Ramos (cell line): ENCODE measurements at regions not wholly inside any gene's neighbourhood (a gene's known extent, or its start where the extent isn't known, plus 50 kb on each side); places are given as distances from the start of the nearest gene placed in this dataset.

Experiments
- in situ Hi-C: fragments of 300-500 bp; cut with MboI; formaldehyde crosslinking; loops from one replicate; pipeline ENCODE4 v1.14.3; 2022; ENCODE audit warnings: low sequenced_read_pairs; ENCODE audit not compliant: unreplicated experiment

- in situ Hi-C loops, result no loop called here
Measured at GRCh38 chr5:175388531-175388930, 55.5 kb downstream of the DRD1 start.

GRCh38 chr5:175387144-175387543 lies 56.8 kb downstream of the DRD1 start:
- in situ Hi-C loops, result no loop called here

DNA sequence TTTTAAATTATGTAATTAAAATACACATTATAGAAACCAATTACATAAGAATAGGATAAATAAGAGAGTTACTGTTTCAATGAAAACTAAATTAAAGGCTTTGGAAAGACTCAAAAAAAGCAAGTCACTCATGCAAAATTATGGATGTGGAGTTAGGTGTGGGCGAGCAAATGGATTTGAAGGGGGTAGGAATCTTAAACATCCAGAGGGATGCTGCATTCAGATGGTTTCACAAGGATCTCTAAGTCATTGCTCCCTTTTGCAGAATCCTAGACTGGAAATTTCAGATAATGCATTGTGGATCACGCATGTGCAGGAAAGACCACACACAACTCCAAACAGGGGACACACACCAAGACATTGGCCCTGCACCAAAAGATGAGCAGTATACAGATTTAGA lies 57.5 kb downstream of the DRD1 start:
- in situ Hi-C loops, result no loop called here

- in situ Hi-C loops, result no loop called here
Measured at GRCh38 chr5:175385691-175386362, 58.2 kb downstream of the DRD1 start.

DNA sequence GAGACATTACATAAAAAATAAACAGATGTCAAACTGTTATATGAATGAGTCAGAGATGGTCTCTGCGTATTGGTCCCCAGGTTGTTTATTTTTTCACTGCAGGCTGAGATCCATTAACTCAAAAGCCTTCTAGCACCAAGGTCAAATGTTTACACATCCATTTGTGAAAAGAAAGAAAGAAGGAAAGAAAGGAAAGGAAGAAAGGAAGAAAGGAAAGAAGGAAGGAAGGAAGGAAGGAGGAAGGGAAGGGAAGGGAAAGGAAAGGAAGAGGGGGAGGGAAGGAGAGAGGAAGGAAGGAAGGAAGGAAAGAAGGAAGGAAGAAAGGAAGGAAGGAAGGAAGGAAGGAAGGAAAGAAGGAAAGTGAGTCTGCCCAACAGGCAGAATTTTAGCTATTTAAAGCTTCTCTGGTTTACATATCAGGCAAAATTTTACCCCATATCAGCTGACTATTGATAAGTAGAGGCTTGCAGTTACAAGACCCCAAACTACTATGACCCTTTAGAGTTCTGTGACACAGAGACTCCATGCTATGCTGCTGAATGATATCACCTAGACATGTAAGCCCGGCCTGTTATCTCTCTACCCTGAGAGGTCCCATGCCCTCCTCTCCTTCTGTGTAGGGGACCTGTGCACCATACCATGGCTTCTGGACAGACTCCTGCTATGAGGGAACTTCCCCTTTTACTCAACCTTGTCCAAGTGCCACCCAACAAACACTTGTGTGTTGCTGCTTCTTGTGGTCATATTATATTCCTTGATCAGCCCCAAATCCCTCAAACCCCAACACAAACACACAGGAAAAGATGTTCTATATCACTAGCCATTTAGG lies 59.0 kb downstream of the DRD1 start:
- in situ Hi-C loops, result no loop called here

GRCh38 chr5:175383350-175383749 lies 60.6 kb downstream of the DRD1 start:
- in situ Hi-C loops, result no loop called here

GRCh38 chr5:175382171-175382570 lies 61.8 kb downstream of the DRD1 start:
- in situ Hi-C loops, result no loop called here

DNA sequence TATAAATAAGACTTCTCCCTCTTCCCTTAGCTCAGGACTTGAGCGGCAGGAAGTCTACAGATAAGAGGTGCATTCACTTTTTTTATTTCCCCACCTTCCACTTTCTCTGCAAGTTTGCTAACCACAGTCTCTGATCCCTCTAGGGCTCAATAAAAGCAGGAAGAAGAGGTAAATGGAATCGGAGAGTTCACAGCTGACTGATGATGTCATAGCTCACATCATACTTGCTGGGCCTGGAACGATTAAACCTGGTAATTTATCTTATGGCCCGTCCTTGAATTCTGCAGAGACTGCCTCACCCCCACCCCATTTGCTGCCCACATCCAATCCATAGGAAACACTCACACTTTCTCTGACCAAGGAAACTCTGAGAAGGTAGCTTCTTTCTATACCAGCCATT lies 62.9 kb downstream of the DRD1 start:
- in situ Hi-C loops, result no loop called here

DNA sequence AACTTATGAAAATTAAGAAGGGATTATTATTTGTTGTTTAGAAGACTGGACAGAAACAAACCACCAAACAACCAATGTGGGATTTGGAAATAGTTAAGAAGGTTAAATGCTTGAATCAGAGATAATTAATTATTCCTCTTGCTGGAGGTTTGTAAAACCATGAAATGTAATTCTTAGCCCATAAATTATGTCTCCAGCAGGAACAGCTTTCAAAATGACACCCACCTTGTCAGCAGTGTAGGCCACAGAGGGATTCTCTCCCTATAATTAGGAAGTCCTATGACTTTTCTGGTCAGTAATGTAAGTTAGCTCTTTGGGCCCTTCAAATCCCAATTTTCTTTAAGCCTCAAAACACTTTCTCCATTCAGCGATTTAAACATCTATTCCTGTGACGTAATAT lies 63.3 kb downstream of the DRD1 start:
- in situ Hi-C loops, result no loop called here

GRCh38 chr5:175379867-175380266 lies 64.1 kb downstream of the DRD1 start:
- in situ Hi-C loops, result no loop called here

GRCh38 chr5:175378444-175379028 lies 65.4 kb downstream of the DRD1 start:
- in situ Hi-C loops, result no loop called here

- in situ Hi-C loops, result no loop called here
Measured at GRCh38 chr5:175377816-175378215, 66.2 kb downstream of the DRD1 start.

DNA sequence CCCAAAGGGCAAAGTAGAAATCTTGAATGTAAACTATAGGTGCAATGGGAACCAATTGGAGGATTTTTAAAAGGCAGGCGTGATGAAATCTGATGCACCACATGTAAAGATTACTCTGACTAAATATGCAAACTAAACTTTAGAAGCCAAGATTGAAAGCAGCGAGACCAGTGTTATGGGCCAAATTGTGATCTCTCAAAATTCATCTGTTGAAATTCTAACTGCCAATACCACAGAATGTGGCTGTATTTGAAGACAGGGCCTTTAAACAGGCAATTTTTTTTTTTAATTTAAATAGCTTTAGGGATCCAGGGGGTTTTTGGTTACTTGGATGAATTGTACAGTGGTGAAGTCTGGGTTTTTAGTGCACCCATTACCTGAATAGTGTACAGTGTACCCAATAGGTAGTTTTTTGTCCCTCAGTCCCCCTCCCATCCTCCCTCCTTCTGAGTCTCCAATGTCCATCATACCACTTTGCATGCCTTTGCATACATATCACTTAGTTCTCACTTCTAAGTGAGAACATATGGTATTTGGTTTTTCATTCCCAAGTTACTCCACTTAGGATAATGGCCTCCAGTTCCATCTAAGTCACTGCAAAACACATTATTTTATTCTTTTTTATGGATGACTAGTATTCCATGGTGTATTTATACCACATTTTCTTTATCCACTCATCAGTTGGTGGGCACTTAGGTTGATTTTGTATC lies 69.7 kb downstream of the DRD1 start:
- in situ Hi-C loops, result no loop called here

- in situ Hi-C loops, result no loop called here
Measured at GRCh38 chr5:175365866-175366265, 78.1 kb downstream of the DRD1 start.

GRCh38 chr5:175363300-175363699 lies 80.7 kb downstream of the DRD1 start:
- in situ Hi-C loops, result no loop called here

- in situ Hi-C loops, result no loop called here
Measured at GRCh38 chr5:175357995-175358394, 86.0 kb downstream of the DRD1 start.

DNA sequence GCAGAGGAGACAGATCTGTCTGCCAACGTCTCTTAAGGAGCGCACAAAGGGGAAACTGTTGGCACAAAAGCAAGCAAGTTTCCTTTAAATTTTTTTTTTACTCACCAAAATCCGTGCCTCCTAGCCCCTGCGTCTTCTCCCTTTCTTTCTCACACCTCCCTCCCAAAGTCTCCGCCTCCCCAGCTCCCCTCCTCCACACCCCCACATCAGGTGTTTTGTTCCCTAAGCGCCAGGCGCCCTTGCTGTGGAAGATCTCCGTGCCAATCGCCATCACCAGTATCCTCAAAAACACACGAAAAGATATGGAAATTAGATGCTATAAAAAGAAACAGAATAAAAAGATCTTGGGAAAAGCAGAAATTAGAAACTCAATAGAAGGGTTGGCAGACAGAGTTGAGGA lies 87.6 kb downstream of the DRD1 start:
- in situ Hi-C loops, result no loop called here

DNA sequence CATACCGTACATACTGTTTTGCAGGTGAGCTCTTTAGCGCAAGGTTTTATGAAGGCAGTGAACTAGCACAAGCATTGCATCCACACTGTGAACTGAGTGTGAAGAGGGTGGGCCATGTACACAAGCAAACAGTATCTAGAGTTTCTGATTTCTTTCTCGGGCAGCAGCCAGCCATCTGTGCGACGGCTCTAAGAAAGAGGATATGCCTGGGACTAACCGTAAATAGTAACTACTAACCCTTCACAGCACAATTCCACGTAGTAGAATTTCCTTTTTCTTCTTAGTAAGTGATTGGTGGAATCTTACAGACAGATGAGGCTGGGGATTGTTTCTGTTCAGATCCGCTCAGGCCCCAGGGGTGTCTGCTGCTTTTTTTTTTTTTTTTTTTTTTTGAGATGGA lies 89.0 kb downstream of the DRD1 start:
- in situ Hi-C loops, result no loop called here

DNA sequence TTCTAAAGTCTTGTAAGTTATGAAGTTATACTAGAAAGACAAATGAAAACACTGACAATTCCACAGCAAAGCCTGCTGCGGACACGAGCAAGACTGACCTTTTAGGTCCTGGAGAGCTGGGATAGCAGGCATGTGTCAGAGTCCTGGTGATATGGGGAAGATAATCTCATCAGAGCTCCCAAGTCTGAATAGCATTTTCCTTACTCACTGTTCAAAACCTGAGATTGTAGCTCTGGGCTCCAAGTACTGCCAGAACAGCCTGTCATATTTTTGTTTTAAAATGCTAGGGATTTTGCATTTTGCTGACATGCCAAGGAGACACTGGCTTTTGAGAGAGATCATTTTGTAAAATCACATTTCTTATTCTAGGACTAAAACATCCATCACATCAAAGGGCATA lies 90.1 kb downstream of the DRD1 start:
- in situ Hi-C loops, result no loop called here

- in situ Hi-C loops, result no loop called here
Measured at GRCh38 chr5:175351897-175352590, 91.9 kb downstream of the DRD1 start.
